Psoas muscle (tissue), 7 donors: ENCODE measurements at regions not wholly inside any gene's neighbourhood (a gene's known extent, or its start where the extent isn't known, plus 50 kb on each side); places are given as distances from the start of the nearest gene placed in this dataset.

Source experiments
- ATAC-seq, 4 donors: fragments of 200-7000 bp; cut with Tn5 transposase; one replicate each; pipeline ENCODE4 v1.9.1; 2020; ENCODE audit warnings: moderate library complexity in 3 of 4, mild to moderate bottlenecking in 2 of 4
- DNase-seq, 2 donors: peaks; one replicate each; pipeline ENCODE4 v3.0.0-alpha.2; 2020
- H3K27ac ChIP-seq: fragments of 200-600 bp; one replicate; pipeline ENCODE4 v1.8.0; 2022
- H3K27me3 ChIP-seq, 3 donors: fragments of 200-600 bp in 1 of 3; one replicate each; pipeline versions ENCODE4 v1.6.1 to v1.8.0; 2013 to 2022; ENCODE audit warnings: low read length in 2 of 3, mild to moderate bottlenecking in 2 of 3, moderate library complexity in 1 of 3; ENCODE audit not compliant: insufficient read depth in 3 of 3
- H3K36me3 ChIP-seq, 2 donors: fragments of 200-600 bp in 1 of 2; one replicate each; pipeline versions ENCODE4 v1.6.1 to v1.8.0; 2013 to 2022; ENCODE audit warnings: low read depth in 1 of 2, mild to moderate bottlenecking in 1 of 2, moderate library complexity in 1 of 2; ENCODE audit not compliant: insufficient read depth in 1 of 2
- H3K4me1 ChIP-seq: fragments of 200-600 bp; one replicate; pipeline ENCODE4 v1.8.0; 2022
- H3K4me3 ChIP-seq: fragments of 200-600 bp; one replicate; pipeline ENCODE4 v1.8.0; 2022; ENCODE audit warnings: mild to moderate bottlenecking
- H3K9me3 ChIP-seq: fragments of 200-600 bp; one replicate; pipeline ENCODE4 v1.8.0; 2022
- CTCF ChIP-seq: fragments of 200-600 bp; IDR thresholded peaks from one replicate; pipeline ENCODE4 v1.8.0; 2022; ENCODE audit warnings: antibody characterized with exemption
- WGBS, 3 donors: extraction: QIAGEN DNeasy Blood & Tissue Kit; methylation state at CpG; one replicate each; pipeline versions ENCODE4 v1.1.6 to v1.1.7; 2013; 5-methylcytosine and 5-hydroxymethylcytosine counted together
- intact Hi-C, 2 donors: fragments of 100-400 bp; cut with DNase I; formaldehyde crosslinking; loops; one replicate each; pipeline versions ENCODE4 v1.11.0 to v1.14.2; 2022
- donor health status: healthy with polysubstance abuse.
- donor health status: DM: no; HTN: no; CAD: no; lungs with moderate emphysema.
- donor health status: Bipolar disorder and iron deficiency.
- donor health status: healthy.
- donor health status: DM: yes; HTN: yes; CAD: no.
- donor health status: DM: no; HTN: no; CAD: no.
- donor health status: DM: yes; HTN: yes; CAD: no.

- no peak overlapping the region for H3K27ac ChIP-seq
- peaks cover 0 to 2% (median 0%) of the 10 kb centered on the region in 3 donors for H3K27me3 ChIP-seq
- WGBS, 3 donors, result 43 to 63% (median 51%) methylated on average over 4 of the region's 4 CpGs
- intact Hi-C loops, result no loop called here
- H3K9me3 ChIP-seq, result no peaks in the 10 kb centered on the region
- H3K4me1 ChIP-seq, result no peaks in the 10 kb centered on the region
- DNase-seq, result no peak
- no peaks in the 10 kb centered on the region for H3K36me3 ChIP-seq
- ATAC-seq, result no peak
- H3K4me3 ChIP-seq, result no peak overlapping the region
- no peak for TF ChIP-seq CTCF
Observed at GRCh38 chr3:31172336-31172735, 277.9 kb upstream of the GADL1 start.

- ATAC-seq (no peak), DNase-seq (no peak)
- H3K27ac ChIP-seq, result no peak overlapping the region
- H3K4me1 ChIP-seq, result no peaks in the 10 kb centered on the region
- H3K27me3 ChIP-seq, result peaks cover 0 to 2% (median 0%) of the 10 kb centered on the region in 3 donors
- no peak for TF ChIP-seq CTCF
- H3K36me3 ChIP-seq, result no peaks in the 10 kb centered on the region
- H3K4me3 ChIP-seq, result no peak overlapping the region
- intact Hi-C loops, result no loop called here
- 90 to 100% (median 95%) methylated on average over 1 of the region's 1 CpG for WGBS, 3 donors
- no peaks in the 10 kb centered on the region for H3K9me3 ChIP-seq
Observed at GRCh38 chr3:31173118-31173718, 278.8 kb upstream of the GADL1 start.

GRCh38 chr3:31174079-31174478, 279.6 kb upstream of the GADL1 start:
- Histone ChIP-seq H3K27ac (no peak overlapping the region), H3K9me3 (no peaks in the 10 kb centered on the region), H3K4me1 (no peaks in the 10 kb centered on the region), H3K4me3 (no peak overlapping the region), H3K27me3 (peaks cover 0 to 2% (median 0%) of the 10 kb centered on the region in 3 donors), H3K36me3 (no peaks in the 10 kb centered on the region)
- DNase-seq (no peak), ATAC-seq (no peak)
- no peak for TF ChIP-seq CTCF
- intact Hi-C loops, result no loop called here
- WGBS, 3 donors, result 51 to 68% (median 65%) methylated on average over 3 of the region's 3 CpGs

- Histone ChIP-seq H3K9me3 (no peaks in the 10 kb centered on the region), H3K27ac (no peak overlapping the region), H3K4me1 (no peaks in the 10 kb centered on the region), H3K27me3 (peaks cover 0 to 2% (median 0%) of the 10 kb centered on the region in 3 donors), H3K36me3 (no peaks in the 10 kb centered on the region), H3K4me3 (no peak overlapping the region)
- DNase-seq, result no peak
- TF ChIP-seq CTCF, result no peak
- intact Hi-C loops, result no loop called here
- ATAC-seq, result no peak
- 95 to 98% (median 96%) methylated on average over 3 of the region's 3 CpGs for WGBS, 3 donors
Observed at GRCh38 chr3:31176045-31176444, 281.6 kb upstream of the GADL1 start.

GRCh38 chr3:31178467-31178866, 284.0 kb upstream of the GADL1 start:
- DNase-seq (no peak), ATAC-seq (no peak)
- no peak overlapping the region for H3K27ac ChIP-seq
- no peaks in the 10 kb centered on the region for H3K4me1 ChIP-seq
- intact Hi-C loops, result no loop called here
- H3K36me3 ChIP-seq, result no peaks in the 10 kb centered on the region
- TF ChIP-seq CTCF, result no peak
- no peak overlapping the region for H3K4me3 ChIP-seq
- 63 to 74% (median 67%) methylated on average over 4 of the region's 4 CpGs for WGBS, 3 donors
- peaks cover 0 to 2% (median 0%) of the 10 kb centered on the region in 3 donors for H3K27me3 ChIP-seq
- no peaks in the 10 kb centered on the region for H3K9me3 ChIP-seq
